GM10266 (cell line): ENCODE measurements at regions not wholly inside any gene's neighbourhood (a gene's known extent, or its start where the extent isn't known, plus 50 kb on each side); places are given as distances from the start of the nearest gene placed in this dataset.

Experiments
- DNase-seq: peaks from one replicate; pipeline ENCODE4 v3.0.0; 2012; ENCODE audit errors: extremely low spot score
- TF ChIP-seq, protein P1 (sequence below): IDR thresholded peaks from 2 replicates; pipeline ENCODE4 v1.5.1; 2012; ENCODE audit warnings: mild to moderate bottlenecking, low read depth; ENCODE audit not compliant: control insufficient read depth, insufficient read depth; ENCODE audit errors: missing control alignments

DNA sequence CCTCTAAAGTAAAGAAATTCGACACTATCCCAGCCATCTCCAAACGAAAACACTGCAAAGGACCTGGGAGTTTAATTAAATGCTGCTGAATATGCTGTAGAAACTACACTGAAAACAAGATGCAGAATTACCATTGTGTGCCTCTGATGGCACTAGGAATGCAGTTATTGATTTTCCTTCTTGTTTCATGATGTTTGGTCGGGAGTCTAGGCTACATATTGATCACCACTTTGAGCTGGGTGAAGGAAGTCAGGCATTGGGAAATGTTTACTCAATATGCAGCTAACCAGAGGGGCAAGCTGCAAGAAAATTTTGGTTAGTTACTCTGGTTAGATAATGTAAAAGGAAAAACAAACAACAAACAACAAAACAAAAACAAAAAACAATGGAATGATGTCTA, 650.7 kb upstream of the GALNTL6 start:
- no peak for DNase-seq
- TF ChIP-seq, protein P1, sequence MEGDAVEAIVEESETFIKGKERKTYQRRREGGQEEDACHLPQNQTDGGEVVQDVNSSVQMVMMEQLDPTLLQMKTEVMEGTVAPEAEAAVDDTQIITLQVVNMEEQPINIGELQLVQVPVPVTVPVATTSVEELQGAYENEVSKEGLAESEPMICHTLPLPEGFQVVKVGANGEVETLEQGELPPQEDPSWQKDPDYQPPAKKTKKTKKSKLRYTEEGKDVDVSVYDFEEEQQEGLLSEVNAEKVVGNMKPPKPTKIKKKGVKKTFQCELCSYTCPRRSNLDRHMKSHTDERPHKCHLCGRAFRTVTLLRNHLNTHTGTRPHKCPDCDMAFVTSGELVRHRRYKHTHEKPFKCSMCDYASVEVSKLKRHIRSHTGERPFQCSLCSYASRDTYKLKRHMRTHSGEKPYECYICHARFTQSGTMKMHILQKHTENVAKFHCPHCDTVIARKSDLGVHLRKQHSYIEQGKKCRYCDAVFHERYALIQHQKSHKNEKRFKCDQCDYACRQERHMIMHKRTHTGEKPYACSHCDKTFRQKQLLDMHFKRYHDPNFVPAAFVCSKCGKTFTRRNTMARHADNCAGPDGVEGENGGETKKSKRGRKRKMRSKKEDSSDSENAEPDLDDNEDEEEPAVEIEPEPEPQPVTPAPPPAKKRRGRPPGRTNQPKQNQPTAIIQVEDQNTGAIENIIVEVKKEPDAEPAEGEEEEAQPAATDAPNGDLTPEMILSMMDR, result no peak

DNA sequence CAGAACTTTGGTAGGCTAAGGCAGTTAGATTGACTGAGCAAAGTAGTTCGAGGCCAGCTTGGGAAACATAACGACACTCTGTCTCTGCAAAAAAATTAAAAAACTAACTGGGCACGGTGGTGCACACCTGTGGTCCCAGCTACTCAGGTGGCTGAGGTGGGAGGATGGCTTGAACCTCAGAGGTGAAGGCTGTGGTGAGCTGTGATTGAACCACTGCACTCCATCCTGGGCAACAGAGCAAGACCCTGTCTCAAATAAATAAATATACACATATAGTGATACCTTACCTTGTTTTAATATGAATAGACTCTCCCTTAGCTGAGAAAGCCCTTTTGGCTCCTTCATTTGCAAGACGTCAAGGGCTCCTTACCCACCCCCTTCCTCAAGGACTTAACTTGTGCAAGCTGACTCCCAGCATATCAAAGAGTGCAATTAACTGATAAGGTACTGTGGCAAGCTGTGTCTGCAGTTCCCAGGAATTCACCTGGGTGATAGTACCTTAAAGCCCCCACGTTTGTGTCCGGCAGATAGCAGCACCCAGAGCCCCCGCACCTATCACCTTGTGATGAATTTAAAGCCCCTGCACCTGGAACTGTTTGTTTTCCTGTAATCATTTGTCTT, 655.6 kb upstream of the GALNTL6 start:
- DNase-seq, result no peak
- TF ChIP-seq, protein P1, result no peak

DNA sequence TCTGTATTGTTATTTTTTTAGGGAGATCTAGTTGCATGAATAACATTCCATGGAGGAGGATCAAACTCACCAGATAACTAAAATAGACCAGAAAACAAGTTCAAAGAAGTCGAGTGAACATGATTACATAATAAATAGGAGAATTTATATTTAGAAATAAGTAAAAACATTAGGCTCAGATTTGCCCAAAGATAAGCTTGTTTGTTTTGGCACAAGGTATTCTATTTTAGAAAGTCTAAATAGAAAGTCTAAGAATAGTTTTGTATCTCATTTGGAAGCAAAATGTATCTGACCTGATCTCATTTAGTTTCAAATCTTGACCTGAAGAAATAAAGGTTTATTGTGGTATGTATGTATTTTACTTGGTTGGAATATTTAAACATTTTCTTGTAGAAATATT, 670.6 kb upstream of the GALNTL6 start:
- TF ChIP-seq, protein P1, result no peak

DNA sequence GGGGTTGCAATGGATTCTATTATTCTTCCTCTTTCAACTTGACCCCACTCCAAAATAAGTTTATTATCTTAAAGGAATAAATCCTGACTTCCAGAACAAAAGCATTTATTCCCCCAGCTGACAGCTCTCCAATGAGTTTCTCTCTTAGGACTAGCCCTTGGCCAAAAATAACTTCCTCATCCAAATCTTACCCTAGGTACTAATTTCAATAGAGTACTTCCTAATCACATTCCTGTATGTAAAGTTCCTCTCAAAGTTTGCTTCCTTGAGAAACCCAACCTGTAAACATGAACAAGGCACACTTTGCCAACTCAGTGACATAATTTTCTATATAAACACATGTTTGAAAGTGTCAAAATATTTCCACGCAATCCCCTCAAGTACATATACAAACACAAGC, 671.2 kb upstream of the GALNTL6 start:
- DNase-seq, result no peak
- TF ChIP-seq, protein P1, result no peak

More for the DNA sequence above, 670.6 kb upstream of the GALNTL6 start:
- DNase-seq, result no peak

DNA sequence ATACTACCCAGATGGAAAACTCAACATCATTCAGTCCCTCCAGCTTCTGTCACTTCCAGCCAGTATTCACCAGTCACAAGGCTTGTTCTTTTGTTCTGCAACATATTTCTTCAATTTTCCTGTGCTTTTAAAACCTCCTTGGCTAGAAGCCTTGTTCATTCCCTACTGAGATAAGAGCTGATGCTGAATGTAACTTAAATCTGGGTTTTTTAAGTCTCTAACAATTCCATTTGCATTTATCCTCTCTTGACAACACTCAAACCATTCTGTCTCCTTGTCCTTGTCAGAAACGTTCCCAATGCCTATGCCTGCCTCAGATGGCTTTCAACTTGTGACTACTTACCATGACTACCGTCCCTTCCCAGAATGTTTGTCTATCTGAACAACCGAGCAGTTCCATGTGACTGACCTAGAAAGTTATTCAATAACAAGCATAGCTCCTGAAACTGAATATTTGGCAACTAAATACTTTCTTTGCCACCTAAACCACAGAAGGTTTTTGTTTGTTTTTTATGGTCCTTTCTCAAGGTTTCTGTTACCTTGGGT, 682.9 kb upstream of the GALNTL6 start:
- no peak for DNase-seq
- TF ChIP-seq, protein P1, result no peak

DNA sequence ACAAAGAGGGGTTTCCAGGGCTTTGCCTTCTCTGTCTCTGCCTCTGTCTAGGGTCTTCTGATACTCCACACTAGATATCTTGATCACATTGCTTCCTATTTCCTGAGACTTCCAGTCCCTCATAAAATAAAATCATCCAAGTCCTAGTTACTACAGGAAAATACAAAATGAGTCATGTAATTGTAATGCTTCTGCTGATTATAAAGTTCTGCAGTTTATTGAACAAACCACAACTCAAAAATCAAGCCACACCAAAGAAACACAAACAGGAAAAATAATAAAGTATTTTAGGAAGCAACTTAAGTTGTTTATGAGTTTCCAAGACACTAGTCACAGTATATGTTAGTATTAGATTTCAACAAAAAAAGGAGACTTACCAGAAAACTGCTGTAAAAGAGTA, 695.1 kb upstream of the GALNTL6 start:
- TF ChIP-seq, protein P1, result no peak
- DNase-seq, result no peak

DNA sequence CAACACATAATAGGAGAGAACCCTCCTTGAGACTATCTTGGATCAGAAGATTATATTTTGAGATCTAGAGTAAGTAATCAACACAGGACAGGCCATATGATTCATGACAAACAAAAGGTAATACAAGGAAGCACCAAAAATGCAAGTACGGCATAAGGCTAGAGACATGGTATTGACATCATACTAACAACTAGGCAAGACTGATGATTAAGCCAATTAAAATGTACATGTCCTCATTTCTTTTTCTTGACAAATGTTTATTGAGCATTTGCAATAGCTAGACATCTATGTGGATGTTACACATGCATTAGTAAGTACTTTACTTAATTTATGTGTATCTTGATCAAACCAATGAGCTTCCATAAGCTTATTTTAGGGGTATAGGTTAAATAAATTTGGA, 695.7 kb upstream of the GALNTL6 start:
- TF ChIP-seq, protein P1, result no peak
- no peak for DNase-seq
